ENCODE measurements at regions not wholly inside any gene's neighbourhood (a gene's known extent, or its start where the extent isn't known, plus 50 kb on each side); places are given as distances from the start of the nearest gene placed in this dataset.
A peak's percentile ranks its signal among the peaks of the same experiment; 100 is the strongest.

DNA sequence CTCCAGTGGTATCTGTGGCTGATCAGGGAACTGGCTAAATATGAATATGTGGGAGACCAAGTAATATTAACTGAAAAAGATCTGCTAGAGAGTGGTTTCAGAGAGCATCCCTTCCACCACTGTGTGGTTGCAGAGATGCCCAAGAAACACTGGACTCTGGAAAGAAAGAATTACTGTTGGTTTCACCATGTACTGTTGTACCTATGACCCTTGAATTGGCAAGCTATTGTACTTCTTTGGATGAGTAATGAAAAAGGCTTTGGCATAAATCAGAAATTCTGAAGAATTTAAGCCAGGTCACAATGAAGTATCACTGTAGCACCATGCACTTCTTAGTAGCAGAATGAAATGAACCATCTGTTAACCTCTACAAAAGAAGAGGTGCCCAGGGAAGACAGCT lies 134.4 kb upstream of the INTU start:
- no peak for DNase-seq (ENCODE audit: low read depth)
- H3K36me3 ChIP-seq (ENCODE audit: insufficient read depth, low read length) = no peaks in the 10 kb centered on the region
- FAIRE-seq = no peak
- no peak overlapping the region for H3K4me2 ChIP-seq (ENCODE audit: low read length)
- no peaks in the 10 kb centered on the region for H3K79me2 ChIP-seq (ENCODE audit: insufficient read depth, low read length)
- H3K9ac ChIP-seq (ENCODE audit: low read length) = no peak overlapping the region
- no peaks in the 10 kb centered on the region for H3K27me3 Mint-ChIP-seq (ENCODE audit: low read depth, unreplicated experiment)
- TF ChIP-seq, protein P1, sequence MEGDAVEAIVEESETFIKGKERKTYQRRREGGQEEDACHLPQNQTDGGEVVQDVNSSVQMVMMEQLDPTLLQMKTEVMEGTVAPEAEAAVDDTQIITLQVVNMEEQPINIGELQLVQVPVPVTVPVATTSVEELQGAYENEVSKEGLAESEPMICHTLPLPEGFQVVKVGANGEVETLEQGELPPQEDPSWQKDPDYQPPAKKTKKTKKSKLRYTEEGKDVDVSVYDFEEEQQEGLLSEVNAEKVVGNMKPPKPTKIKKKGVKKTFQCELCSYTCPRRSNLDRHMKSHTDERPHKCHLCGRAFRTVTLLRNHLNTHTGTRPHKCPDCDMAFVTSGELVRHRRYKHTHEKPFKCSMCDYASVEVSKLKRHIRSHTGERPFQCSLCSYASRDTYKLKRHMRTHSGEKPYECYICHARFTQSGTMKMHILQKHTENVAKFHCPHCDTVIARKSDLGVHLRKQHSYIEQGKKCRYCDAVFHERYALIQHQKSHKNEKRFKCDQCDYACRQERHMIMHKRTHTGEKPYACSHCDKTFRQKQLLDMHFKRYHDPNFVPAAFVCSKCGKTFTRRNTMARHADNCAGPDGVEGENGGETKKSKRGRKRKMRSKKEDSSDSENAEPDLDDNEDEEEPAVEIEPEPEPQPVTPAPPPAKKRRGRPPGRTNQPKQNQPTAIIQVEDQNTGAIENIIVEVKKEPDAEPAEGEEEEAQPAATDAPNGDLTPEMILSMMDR (IDR thresholded peaks at IDR 0.05; ENCODE audit: insufficient read depth, low read depth, low read length) = no peak
- TF ChIP-seq EZH2 (IDR thresholded peaks at IDR 0.05; ENCODE audit: insufficient read depth, low read length) = no peak
- H3K27ac ChIP-seq (ENCODE audit: low read depth, low read length) = no peak overlapping the region
- H3K4me3 ChIP-seq (ENCODE audit: insufficient read depth, low read depth, low read length) = no peak overlapping the region
- no peaks in the 10 kb centered on the region for H3K9me3 ChIP-seq (ENCODE audit: insufficient read depth, low read depth, low read length)
- no peak overlapping the region for H3K4me3 Mint-ChIP-seq (ENCODE audit: unreplicated experiment)
- no peak overlapping the region for H3K27ac Mint-ChIP-seq (ENCODE audit: unreplicated experiment)
- no peaks in the 10 kb centered on the region for H3K9me3 Mint-ChIP-seq (ENCODE audit: unreplicated experiment)
- H4K20me1 ChIP-seq (ENCODE audit: insufficient read depth, low read length) = no peaks in the 10 kb centered on the region
- no peaks in the 10 kb centered on the region for H3K27me3 ChIP-seq (ENCODE audit: insufficient read depth, low read length)
- no peaks in the 10 kb centered on the region for H3K36me3 Mint-ChIP-seq (ENCODE audit: low read depth, unreplicated experiment)
- H2AFZ ChIP-seq (ENCODE audit: low read depth, low read length) = no peak overlapping the region
- H3K4me1 Mint-ChIP-seq (ENCODE audit: low read depth, unreplicated experiment) = peaks cover 8% of the 10 kb centered on the region
- H3K4me1 ChIP-seq (ENCODE audit: insufficient read depth, low read length) = peaks cover 11% of the 10 kb centered on the region

DNA sequence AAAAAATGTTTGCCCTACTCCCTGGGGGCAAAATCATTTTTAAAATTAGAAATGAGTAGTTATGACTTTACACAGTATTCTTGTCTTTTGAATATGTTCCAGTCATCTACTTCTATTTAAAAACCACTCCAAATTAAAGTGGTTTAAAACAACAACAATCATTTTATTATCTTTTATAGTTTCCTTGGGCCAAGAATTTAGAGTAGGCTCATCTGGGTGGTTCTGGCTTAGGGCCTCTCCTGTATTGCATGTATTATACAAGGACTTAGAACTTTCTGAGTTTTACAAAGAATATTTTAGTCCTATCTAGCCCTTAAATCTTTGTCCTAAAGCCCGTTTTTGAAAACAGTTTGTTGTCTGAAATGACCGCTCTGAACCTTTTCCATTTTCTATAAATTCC lies 132.5 kb upstream of the INTU start:
- H3K27ac ChIP-seq (ENCODE audit: low read depth, low read length) = no peak overlapping the region
- no peak overlapping the region for H3K4me3 ChIP-seq (ENCODE audit: insufficient read depth, low read depth, low read length)
- H3K4me1 ChIP-seq (ENCODE audit: insufficient read depth, low read length) = peaks cover 16% of the 10 kb centered on the region
- H3K4me2 ChIP-seq (ENCODE audit: low read length) = no peak overlapping the region
- H3K9ac ChIP-seq (ENCODE audit: low read length) = no peak overlapping the region
- no peaks in the 10 kb centered on the region for H3K9me3 ChIP-seq (ENCODE audit: insufficient read depth, low read depth, low read length)
- H3K36me3 ChIP-seq (ENCODE audit: insufficient read depth, low read length) = no peaks in the 10 kb centered on the region
- Mint-ChIP-seq H3K4me1 (ENCODE audit: low read depth, unreplicated experiment) (peaks cover 11% of the 10 kb centered on the region), H3K27me3 (ENCODE audit: low read depth, unreplicated experiment) (no peaks in the 10 kb centered on the region), H3K36me3 (ENCODE audit: low read depth, unreplicated experiment) (no peaks in the 10 kb centered on the region), H3K27ac (ENCODE audit: unreplicated experiment) (no peak overlapping the region), H3K9me3 (ENCODE audit: unreplicated experiment) (no peaks in the 10 kb centered on the region), H3K4me3 (ENCODE audit: unreplicated experiment) (no peak overlapping the region)
- no peak overlapping the region for H2AFZ ChIP-seq (ENCODE audit: low read depth, low read length)
- DNase-seq (ENCODE audit: low read depth) (no peak), FAIRE-seq (no peak)
- no peaks in the 10 kb centered on the region for H3K27me3 ChIP-seq (ENCODE audit: insufficient read depth, low read length)
- TF ChIP-seq, protein P1 (IDR thresholded peaks at IDR 0.05; ENCODE audit: insufficient read depth, low read depth, low read length) = no peak
- no peak for TF ChIP-seq EZH2 (IDR thresholded peaks at IDR 0.05; ENCODE audit: insufficient read depth, low read length)
- H3K79me2 ChIP-seq (ENCODE audit: insufficient read depth, low read length) = no peaks in the 10 kb centered on the region
- no peaks in the 10 kb centered on the region for H4K20me1 ChIP-seq (ENCODE audit: insufficient read depth, low read length)

DNA sequence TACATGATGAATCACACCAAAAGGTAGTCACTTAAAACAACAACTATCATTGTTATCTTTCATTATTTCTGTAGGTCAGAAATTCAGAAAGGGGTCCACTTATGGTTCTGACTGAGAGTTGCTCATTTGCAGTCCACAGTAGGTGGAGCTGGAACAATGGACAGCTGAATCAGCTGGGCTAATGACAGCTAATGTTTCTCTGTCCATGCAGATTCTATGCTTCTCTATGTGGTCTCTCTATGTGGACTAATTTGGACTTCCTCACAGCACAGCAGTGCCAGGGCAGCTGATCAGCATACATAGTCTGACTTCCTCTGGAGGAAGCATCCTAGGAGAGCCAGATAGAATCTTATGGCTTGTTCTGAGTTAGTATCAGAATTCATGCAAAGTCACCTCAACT lies 131.7 kb upstream of the INTU start:
- H3K27me3 ChIP-seq (ENCODE audit: insufficient read depth, low read length) = no peaks in the 10 kb centered on the region
- H3K4me2 ChIP-seq (ENCODE audit: low read length) = peak overlapping the region; percentile 24
- H4K20me1 ChIP-seq (ENCODE audit: insufficient read depth, low read length) = no peaks in the 10 kb centered on the region
- H2AFZ ChIP-seq (ENCODE audit: low read depth, low read length) = peak overlapping the region; percentile 14
- H3K9me3 ChIP-seq (ENCODE audit: insufficient read depth, low read depth, low read length) = no peaks in the 10 kb centered on the region
- no peak overlapping the region for H3K9ac ChIP-seq (ENCODE audit: low read length)
- Mint-ChIP-seq H3K36me3 (ENCODE audit: low read depth, unreplicated experiment) (no peaks in the 10 kb centered on the region), H3K27ac (ENCODE audit: unreplicated experiment) (no peak overlapping the region), H3K4me3 (ENCODE audit: unreplicated experiment) (no peak overlapping the region), H3K27me3 (ENCODE audit: low read depth, unreplicated experiment) (no peaks in the 10 kb centered on the region), H3K4me1 (ENCODE audit: low read depth, unreplicated experiment) (peaks cover 12% of the 10 kb centered on the region), H3K9me3 (ENCODE audit: unreplicated experiment) (no peaks in the 10 kb centered on the region)
- TF ChIP-seq, protein P1 (IDR thresholded peaks at IDR 0.05; ENCODE audit: insufficient read depth, low read depth, low read length) = no peak
- no peak for TF ChIP-seq EZH2 (IDR thresholded peaks at IDR 0.05; ENCODE audit: insufficient read depth, low read length)
- H3K36me3 ChIP-seq (ENCODE audit: insufficient read depth, low read length) = no peaks in the 10 kb centered on the region
- peak; percentile 46 for DNase-seq (ENCODE audit: low read depth)
- H3K27ac ChIP-seq (ENCODE audit: low read depth, low read length) = no peak overlapping the region
- FAIRE-seq = no peak
- no peaks in the 10 kb centered on the region for H3K79me2 ChIP-seq (ENCODE audit: insufficient read depth, low read length)
- H3K4me3 ChIP-seq (ENCODE audit: insufficient read depth, low read depth, low read length) = no peak overlapping the region
- H3K4me1 ChIP-seq (ENCODE audit: insufficient read depth, low read length) = peaks cover 19% of the 10 kb centered on the region
